GM12891 (cell line): ENCODE measurements at regions not wholly inside any gene's neighbourhood (a gene's known extent, or its start where the extent isn't known, plus 50 kb on each side); places are given as distances from the start of the nearest gene placed in this dataset.
"Not testable (repeated sequence)": the region's sequence is repeated elsewhere in the genome, so short reads cannot be mapped to it uniquely, and the experiment has no call there.

Source experiments
- DNase-seq: peaks from one replicate; pipeline ENCODE4 v3.0.0; 2011; ENCODE audit warnings: low spot score; ENCODE audit not compliant: insufficient read length
- FAIRE-seq: peaks from 2 replicates; lab custom pipeline; 2011; peaks lifted over from hg19 to GRCh38; lab: Jason Lieb, UNC
- PAX5 ChIP-seq: IDR thresholded peaks from 2 replicates; pipeline ENCODE4 v1.6.1; 2011; ENCODE audit warnings: low read length, moderate library complexity, mild to moderate bottlenecking; ENCODE audit not compliant: insufficient read depth, severe bottlenecking
- POLR2A ChIP-seq: IDR thresholded peaks from 2 replicates; pipeline ENCODE4 v1.6.1; 2011; ENCODE audit warnings: low read depth, low read length, control low read depth
- POLR2AphosphoS5 ChIP-seq: IDR thresholded peaks from 2 replicates; pipeline ENCODE4 v1.6.1; 2011; ENCODE audit warnings: low read depth, low read length, control low read depth
- POU2F2 ChIP-seq: IDR thresholded peaks from 2 replicates; pipeline ENCODE4 v1.6.1; 2011; ENCODE audit warnings: low read depth, mild to moderate bottlenecking, control low read depth, low read length, moderate library complexity
- SPI1 ChIP-seq: IDR thresholded peaks from 2 replicates; pipeline ENCODE4 v1.6.1; 2011; ENCODE audit warnings: low read depth, low read length, control low read depth
- TAF1 ChIP-seq: IDR thresholded peaks from 2 replicates; pipeline ENCODE4 v1.6.1; 2011; ENCODE audit warnings: low read depth, low read length, control low read depth

- FAIRE-seq (no peak), DNase-seq (no peak)
- TF ChIP-seq POLR2A (no peak), POU2F2 (no peak), PAX5 (no peak), TAF1 (no peak), POLR2AphosphoS5 (no peak), SPI1 (no peak)
These were observed 62.0 kb upstream of the ST3GAL6 start for GRCh38 chr3:98701071-98701675.

- TF ChIP-seq POLR2AphosphoS5 (no peak), SPI1 (no peak), POLR2A (no peak), PAX5 (no peak), TAF1 (no peak), POU2F2 (no peak)
- no peak for FAIRE-seq
- no peak for DNase-seq
These were observed 61.0 kb upstream of the ST3GAL6 start for GRCh38 chr3:98702166-98702565.

DNA sequence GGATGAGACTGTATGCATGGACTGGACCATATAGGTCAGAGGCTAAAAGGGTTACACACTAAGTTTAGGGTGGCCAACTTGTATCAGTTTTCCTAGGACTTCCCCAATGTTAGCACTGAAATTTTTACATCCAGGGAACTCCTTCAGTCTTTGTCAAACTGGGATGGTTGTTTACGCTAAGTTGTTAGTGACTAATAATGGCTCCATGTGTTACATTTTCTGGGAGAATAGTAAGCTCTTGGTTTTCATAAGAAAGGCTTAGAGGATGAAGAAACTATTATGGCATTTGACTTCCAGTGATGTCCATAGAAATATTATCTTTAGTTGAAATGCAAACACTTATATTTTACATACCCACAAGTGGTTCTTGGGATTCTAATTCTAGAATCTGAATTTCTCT is 57.9 kb upstream of the ST3GAL6 start:
- FAIRE-seq: no peak
- no peak for DNase-seq
- TF ChIP-seq POLR2A (no peak), TAF1 (no peak), SPI1 (no peak), POU2F2 (no peak), POLR2AphosphoS5 (no peak), PAX5 (no peak)

GRCh38 chr3:98705694-98706093 is 57.4 kb upstream of the ST3GAL6 start:
- DNase-seq (no peak), FAIRE-seq (no peak)
- TF ChIP-seq POU2F2 (no peak), PAX5 (no peak), SPI1 (no peak), POLR2AphosphoS5 (no peak), TAF1 (no peak), POLR2A (no peak)

GRCh38 chr3:98708681-98709080 is 54.5 kb upstream of the ST3GAL6 start:
- DNase-seq, FAIRE-seq: not testable (repeated sequence)

DNA sequence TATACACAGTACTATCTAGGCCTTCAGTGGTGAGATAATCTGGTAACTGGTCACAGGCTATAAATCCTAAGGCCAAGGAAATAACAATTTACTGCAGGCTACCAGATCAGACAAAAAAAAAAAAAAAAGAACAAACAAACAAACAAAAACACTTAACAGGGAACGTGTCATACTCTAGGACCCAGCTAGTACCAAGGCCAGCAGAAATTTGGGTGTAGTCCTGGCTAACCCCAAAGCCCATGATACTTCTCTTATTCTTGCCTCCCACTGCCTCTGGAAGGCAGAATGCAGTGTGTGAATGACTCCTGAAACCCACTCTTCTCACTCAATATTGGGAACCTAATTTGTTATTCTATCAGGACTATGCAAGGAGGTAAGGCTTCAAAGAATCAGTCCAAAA is 53.7 kb upstream of the ST3GAL6 start:
- DNase-seq: no peak

DNA sequence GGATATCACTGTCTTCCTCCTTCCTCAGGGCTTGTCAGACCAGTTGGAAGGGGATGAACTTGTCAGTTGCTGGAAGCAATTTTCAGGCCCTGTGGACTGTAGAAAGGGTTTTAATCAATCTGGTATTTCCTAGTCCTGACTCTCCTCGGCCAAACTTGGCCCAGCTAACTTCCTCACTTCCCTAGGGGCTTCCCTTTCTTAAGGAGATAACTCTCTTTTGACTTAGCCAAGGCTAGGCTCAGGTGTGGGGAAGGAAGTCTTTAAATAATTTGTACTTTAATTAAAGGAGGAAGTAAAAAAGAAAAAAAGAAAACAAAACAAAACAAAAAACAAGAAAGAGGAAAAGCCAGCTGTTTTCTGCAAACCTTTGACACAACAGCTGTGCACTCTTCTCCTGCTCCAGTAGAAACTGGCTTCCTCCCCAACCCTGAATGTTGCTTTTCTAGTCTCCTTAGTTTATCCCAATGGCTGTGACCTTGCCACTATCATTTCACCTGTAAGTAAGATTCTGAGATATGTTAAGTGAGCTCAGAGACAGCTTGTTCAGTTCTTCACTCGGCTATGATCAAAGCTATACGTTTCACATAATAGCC is 53.0 kb upstream of the ST3GAL6 start:
- no peak for DNase-seq

More for the DNA sequence above, 53.7 kb upstream of the ST3GAL6 start:
- no peak for FAIRE-seq
- TF ChIP-seq PAX5: no peak
- no peak for TF ChIP-seq POU2F2
- no peak for TF ChIP-seq POLR2A
- TF ChIP-seq SPI1: no peak
- no peak for TF ChIP-seq POLR2AphosphoS5
- no peak for TF ChIP-seq TAF1

GRCh38 chr3:98711426-98711825 is 51.7 kb upstream of the ST3GAL6 start:
- no peak for TF ChIP-seq POU2F2
- no peak for TF ChIP-seq PAX5
- TF ChIP-seq TAF1: no peak
- no peak for TF ChIP-seq SPI1
- TF ChIP-seq POLR2A: no peak
- TF ChIP-seq POLR2AphosphoS5: no peak
- FAIRE-seq (no peak), DNase-seq (no peak)

More for the DNA sequence above, 53.0 kb upstream of the ST3GAL6 start:
- no peak for FAIRE-seq
- no peak for TF ChIP-seq POLR2A
- no peak for TF ChIP-seq POLR2AphosphoS5
- no peak for TF ChIP-seq POU2F2
- no peak for TF ChIP-seq SPI1
- no peak for TF ChIP-seq TAF1
- TF ChIP-seq PAX5: no peak

- DNase-seq: no peak
- TF ChIP-seq POLR2AphosphoS5 (no peak), TAF1 (no peak), POU2F2 (no peak), POLR2A (no peak), SPI1 (no peak), PAX5 (no peak)
- no peak for FAIRE-seq
These were observed 50.4 kb upstream of the ST3GAL6 start for GRCh38 chr3:98712726-98713125.

DNA sequence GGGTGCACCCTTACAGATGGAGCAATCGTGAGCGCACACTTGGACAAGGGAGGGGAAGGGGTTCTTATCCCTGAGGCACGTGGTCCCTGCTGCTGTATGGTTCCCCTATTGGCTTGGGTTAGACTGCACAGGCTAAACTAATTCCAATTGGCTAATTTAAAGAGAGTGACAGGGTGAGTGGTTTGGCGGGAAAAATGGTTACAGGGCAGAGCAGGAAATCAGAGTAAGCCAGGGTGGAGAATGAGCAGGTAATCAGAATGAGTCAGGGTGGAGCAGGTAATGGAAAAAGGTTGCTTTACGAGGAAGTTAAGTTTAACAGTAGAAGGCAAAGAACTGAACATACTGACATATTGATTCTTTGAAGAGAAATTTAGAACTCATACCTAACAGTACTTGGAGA is 49.8 kb upstream of the ST3GAL6 start:
- FAIRE-seq, DNase-seq: not testable (repeated sequence)
